T47D (cell line): ENCODE measurements at regions not wholly inside any gene's neighbourhood (a gene's known extent, or its start where the extent isn't known, plus 50 kb on each side); places are given as distances from the start of the nearest gene placed in this dataset.

Source experiments
- DNase-seq, 2 experiments: peaks; one replicate each; pipeline versions ENCODE4 v3.0.0 to v3.0.0-alpha.2; 2011 to 2012; ENCODE audit warnings: low read depth in 1 of 2, low spot score in 1 of 2
- JUND ChIP-seq: IDR thresholded peaks from 2 replicates; pipeline ENCODE4 v1.6.1; 2012; ENCODE audit warnings: low read depth
- in situ Hi-C: cut with HindIII; loops from 2 replicates; pipeline ENCODE4 v1.10.0; 2016; ENCODE audit warnings: low sequenced_read_pairs, low pct_unique_long_range_greater_than_20kb

DNA sequence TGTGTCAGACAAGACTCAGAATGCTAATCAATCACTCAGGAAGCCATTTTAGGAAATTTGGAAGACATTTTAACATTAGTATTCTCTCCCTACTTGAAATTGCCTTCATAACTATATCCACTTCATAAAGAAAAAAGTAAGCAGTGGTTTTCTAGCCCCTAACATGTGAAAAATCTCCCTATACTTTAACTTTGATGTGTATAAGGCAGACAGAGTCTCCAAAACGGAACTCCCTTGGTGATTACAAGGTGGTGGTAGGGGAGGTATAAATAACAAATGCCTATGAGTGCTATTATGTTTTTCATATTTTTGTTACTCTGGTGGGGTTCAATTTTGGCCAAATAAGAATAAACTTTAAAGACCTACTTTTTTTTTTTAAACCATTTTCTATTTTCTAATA lies 300.3 kb downstream of the BTG1 start:
- no peak for DNase-seq
- TF ChIP-seq JUND: no peak
- in situ Hi-C loops: no loop called here

DNA sequence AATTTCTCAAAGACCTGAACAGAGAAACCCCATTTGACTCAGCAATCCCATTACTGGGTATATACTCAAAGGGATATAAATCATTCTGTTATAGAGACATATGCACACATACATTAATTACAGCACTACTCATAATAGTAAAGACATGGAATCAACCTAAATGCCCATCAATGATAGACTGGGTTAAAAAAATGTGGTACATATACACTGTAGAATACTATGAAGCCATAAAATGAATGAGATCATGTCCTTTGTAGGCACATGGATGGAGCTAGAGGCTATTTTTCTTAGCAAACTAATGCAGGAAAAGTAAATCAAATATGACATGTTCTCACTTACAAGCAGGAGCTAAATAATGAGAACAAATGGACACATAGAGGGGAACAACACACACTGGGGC lies 303.8 kb downstream of the BTG1 start:
- DNase-seq: no peak
- in situ Hi-C loops: no loop called here
- no peak for TF ChIP-seq JUND

DNA sequence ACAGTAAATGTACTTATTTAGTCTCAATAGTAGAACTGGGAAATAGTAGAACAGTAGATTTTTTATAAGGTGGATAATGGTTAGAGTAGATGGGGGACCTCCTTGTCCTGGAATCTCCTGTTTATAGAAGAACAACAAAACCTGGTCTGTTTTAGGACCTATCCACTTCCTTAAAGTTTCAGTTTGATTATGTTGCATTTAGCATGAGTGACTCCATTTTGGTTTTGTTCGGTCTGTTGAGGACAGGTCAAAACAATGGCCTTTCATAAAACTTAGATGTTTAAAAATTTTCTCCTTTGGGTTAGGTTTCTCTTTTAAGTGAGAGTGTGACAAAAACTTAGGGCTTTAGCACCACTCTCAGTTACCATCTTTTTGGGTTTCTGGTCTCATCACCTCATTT lies 308.9 kb downstream of the BTG1 start:
- TF ChIP-seq JUND: no peak
- no peak for DNase-seq
- in situ Hi-C loops: no loop called here

DNA sequence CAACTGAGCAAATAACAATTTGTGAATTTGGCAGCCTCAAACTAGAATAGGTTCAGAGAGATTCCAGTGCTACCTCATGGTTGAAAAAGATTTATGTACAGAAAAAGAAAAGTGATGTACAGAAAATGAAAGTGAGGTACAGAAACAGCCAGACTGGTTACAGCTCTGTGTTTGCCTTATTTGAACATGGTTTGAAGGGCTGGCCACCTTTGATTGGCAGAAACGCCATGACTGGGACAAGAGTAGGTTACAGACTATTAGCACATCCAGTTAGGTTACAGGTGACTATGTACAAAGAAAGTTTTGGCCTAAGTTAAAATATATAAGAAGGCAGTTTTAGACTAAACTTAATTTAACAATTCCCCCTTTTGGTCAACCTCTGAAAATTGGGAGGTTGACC lies 309.4 kb downstream of the BTG1 start:
- no peak for DNase-seq
- TF ChIP-seq JUND: no peak
- in situ Hi-C loops: no loop called here

DNA sequence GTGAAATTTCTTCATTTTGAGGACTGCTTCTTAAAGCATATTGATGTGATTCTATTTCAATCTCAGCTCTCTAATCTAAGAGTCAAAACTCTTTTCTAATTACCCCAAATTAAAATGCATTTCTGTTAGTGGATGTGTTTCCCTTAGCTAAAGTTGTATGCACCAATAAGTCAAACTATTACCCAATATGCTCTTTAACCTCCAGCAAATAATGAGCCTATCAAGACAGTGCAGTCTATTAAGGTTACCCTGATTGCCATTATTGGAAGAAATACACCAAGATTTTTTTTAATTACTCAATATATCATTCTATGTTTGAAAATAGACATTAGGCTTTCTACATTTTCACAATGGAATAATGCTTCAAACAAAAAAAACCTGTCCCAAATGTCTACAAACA lies 310.0 kb downstream of the BTG1 start:
- no peak for DNase-seq
- TF ChIP-seq JUND: no peak
- in situ Hi-C loops: no loop called here

DNA sequence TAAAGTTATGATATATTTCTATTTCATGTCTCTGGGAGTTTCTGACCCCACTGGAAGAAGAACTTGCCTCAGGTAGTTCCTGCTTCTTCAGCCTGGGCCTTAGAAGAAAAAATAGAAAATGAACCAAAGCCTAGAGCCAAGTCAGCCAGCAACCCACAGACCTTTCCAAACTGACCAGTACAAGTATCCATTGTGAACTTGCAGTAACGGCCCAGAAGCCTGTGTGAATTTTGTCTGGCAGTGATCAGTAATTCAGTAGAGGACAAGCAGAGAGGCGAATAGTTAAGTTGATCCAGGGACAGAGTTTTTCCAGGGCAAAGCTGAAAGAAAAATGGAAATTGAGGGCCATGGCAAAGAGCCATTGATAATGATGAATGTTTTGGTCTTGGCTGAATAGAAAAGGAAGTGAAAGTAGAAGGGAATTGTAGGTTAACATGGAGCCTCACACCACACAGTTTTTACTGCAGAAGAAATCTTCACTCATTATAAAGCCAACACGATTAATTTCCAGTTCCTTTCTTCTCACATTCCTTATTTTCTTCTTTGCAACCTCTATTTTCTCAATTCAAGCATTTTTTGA lies 311.8 kb downstream of the BTG1 start:
- no peak for DNase-seq
- TF ChIP-seq JUND: no peak
- in situ Hi-C loops: no loop called here

DNA sequence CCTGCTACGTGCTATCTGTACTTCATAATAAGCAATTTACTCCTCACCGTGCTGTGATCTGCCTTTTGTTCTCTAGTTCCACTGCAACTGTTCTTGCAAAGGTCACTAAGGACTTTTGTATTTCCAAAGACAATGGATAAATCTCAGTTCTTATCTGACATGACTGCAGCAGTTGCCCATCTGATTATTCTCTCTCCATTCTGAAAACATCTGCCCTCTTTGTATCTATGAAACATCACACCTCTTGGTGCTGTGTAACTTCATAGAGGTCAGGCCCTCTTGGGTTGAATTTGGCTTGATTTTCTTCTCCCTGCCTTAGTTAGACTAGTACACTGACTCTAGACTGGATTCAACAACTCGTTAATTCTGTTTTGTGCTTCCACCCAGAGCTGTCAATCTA lies 319.6 kb downstream of the BTG1 start:
- in situ Hi-C loops: no loop called here
- no peak for TF ChIP-seq JUND
- DNase-seq: no peak

DNA sequence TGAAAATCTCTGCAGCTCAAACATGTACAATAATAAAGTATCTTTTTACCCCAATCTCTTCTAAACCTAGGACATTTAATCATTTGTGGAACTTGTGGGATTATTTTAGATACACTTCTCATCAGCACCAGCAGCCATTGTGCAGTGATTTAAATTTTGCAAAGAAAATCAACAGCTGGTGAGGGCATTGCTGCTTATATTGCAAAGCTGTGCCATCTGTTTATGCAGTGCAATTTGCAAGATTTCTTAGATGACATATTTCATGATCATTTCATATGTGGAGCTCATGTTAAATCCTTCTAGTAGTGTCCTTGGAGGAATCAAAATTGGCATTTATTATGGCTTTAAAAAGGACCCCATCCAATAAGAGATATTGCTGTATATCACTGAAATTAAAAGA lies 320.7 kb downstream of the BTG1 start:
- TF ChIP-seq JUND: no peak
- in situ Hi-C loops: no loop called here
- DNase-seq: no peak

DNA sequence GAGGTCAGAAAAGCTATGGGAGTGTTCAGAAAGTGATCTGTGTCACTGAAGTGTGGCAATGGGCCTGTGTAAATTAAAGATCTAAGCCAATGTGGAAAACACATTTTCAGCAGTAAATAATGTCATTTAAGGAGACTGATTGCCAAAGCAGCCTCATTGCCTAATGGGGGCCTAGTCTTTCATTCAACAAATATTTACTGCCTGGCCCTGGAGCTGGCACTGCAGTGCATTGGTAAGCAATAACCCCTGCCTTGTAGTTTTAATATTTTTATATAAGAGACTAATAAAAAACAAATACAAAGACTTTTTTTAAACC lies 326.6 kb downstream of the BTG1 start:
- no peak for TF ChIP-seq JUND
- in situ Hi-C loops: no loop called here
- DNase-seq: peak in 1 of 2 experiments; percentile 51

DNA sequence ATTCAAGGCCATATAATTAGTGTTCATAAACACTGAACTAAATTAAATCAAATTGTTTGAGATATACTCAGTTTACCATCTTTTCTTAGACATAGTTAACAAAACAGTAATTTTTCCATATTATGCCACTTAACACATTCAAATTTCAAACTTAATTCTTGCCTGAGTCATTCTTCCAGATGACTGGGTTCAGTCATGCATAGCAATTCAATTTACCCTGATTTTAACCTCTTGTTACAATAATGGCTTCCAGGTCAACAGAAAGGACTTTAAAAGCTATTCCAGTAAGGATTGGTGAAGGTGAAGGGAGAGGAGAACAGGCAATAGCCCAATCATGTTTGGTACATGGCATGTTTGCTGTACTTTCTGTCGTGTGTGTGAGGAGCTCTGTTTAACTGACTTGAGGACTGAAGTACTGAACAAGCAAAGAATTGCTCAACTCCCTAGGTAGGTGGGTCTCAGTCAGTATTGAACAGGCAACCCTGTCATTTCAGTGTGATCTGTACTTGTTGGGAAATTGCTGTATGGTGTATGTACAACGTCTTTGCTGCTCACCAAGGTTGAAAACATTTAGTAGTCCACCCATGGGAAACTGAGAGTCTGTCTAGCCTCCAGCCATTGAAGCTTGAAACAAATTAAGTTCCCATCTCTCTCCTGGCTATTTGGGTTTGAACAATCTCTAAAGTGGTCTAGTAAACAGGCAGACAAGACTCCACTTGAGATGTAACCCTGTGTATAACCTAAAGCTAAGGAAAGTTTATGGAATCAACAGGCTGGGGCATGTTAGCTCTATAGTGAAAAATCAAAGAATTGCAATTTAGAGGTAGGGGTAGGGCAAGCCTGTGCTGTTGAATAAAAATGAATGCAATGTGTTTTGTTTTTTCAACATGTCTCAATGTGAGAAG lies 327.2 kb downstream of the BTG1 start:
- in situ Hi-C loops: no loop called here
- no peak for TF ChIP-seq JUND
- peak in 1 of 2 experiments; percentile 65 for DNase-seq

DNA sequence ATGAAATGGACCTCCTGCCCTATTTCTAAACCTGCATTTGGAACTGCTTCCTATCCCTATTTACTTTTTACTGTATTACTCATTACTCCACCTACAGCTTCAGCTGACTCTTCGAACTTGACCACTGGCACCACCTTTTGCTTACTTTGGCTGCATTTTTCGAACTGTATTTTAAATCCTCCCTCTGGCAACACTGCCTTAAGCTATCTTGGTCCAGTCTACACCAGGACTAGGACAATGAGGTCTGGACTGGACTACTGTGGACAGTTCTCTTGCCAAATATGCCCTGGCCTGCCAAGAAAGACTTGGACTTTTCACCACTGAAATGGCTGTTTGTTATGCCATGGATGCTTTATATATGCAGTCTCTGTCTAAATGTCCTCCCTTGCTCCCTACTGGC lies 328.1 kb downstream of the BTG1 start:
- peak; percentile 9 to 94 for DNase-seq
- in situ Hi-C loops: no loop called here
- peak; percentile 62 for TF ChIP-seq JUND

DNA sequence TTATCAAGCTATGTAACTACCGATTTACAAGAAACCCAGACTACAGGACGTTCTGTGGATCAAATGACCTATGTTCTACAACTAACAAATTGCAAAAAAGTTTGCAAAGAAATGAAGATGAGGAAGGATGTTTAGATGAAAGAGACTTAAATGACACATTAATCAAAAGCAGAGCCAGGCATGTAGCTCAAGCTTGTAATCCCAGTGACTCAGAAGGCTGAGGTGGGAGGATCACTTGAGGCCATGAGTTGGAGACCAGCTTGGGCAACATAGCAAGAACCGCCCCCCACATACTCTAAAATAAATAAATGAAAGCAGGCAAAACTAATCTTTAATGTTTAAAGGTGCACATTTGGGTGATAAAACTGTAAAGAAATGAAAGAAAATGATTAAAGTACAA lies 331.9 kb downstream of the BTG1 start:
- DNase-seq: no peak
- no peak for TF ChIP-seq JUND
- in situ Hi-C loops: no loop called here

DNA sequence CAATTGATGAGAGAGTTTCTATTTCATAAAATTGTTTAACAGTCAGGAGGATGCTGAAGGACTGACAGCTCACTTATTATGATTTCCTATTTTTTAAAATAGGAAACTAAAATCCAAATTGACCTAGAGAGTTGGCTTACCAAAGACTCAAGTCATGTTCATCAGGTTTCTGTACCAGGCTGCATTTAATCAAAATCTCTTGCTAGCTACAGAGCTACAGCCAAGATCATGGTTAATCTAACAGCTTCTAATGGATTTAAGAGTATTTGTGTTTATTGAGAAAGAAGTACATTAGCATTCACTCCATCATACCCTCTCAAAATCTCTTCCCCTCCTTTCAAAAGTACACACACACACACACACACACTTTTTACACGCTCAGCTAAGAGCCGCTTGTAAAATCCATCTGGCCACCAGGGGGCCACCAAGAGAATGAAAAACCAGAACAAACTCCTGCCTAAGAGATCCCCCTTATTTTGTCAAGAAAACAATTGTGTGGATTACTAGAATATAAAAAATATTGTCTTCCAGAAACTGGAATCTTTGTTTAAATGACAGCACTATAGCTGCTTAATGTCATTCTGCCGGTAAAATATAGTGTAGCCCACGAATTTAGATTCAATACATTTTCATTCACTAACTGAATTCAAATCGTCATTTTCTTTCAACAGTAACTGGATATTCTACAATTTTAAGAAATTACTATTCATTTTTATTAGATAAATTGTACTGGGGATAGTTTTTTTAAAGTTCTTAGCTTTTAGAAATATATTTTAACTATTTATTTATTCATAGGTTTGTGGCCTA lies 334.0 kb downstream of the BTG1 start:
- in situ Hi-C loops: no loop called here
- peak; percentile 26 to 75 for DNase-seq
- TF ChIP-seq JUND: no peak
